PC-3 (cell line): ENCODE measurements at regions not wholly inside any gene's neighbourhood (a gene's known extent, or its start where the extent isn't known, plus 50 kb on each side); places are given as distances from the start of the nearest gene placed in this dataset.
A peak's percentile ranks its signal among the peaks of the same experiment; 100 is the strongest.

Source experiments
- ATAC-seq: fragments of 200-7000 bp; cut with Tn5 transposase; 2 replicates; pipeline ENCODE4 v1.9.1; 2020; ENCODE audit warnings: mild to moderate bottlenecking, moderate library complexity
- BruUV-seq: library from RNA; stranded (reverse); fragments of 400-500 nt; replicated peaks from 2 replicates; lab custom pipeline; 2021; lab: Mats Ljungman, UMichigan
- CTCF ChIA-PET: fragments of 300-600 bp; sonication (Branson Sonifier 250); formaldehyde crosslinking; loops from one replicate; lab custom pipeline; 2022; ENCODE audit warnings: antibody characterized with exemption; lab: Charles Lee
- POLR2A ChIA-PET: fragments of 300-600 bp; sonication (Branson Sonifier 250); formaldehyde crosslinking; loops from one replicate; lab custom pipeline; 2022; ENCODE audit warnings: antibody characterized with exemption; ENCODE audit not compliant: unreplicated experiment; lab: Charles Lee
- DNase-seq: peaks from one replicate; pipeline ENCODE4 v3.0.0-alpha.2; 2015
- H2AFZ ChIP-seq: fragments of 300-600 bp; sonication (generic); 2 replicates; pipeline ENCODE4 v1.6.0; 2016; ENCODE audit warnings: antibody characterized with exemption, low read length
- H3F3A ChIP-seq: fragments of 300-600 bp; sonication (generic); one replicate; pipeline ENCODE4 v1.6.0; 2017; ENCODE audit warnings: antibody characterized with exemption, low read length, control low read depth, mild to moderate bottlenecking; ENCODE audit not compliant: unreplicated experiment
- H3K27ac ChIP-seq: fragments of 300-600 bp; sonication (generic); 2 replicates; pipeline ENCODE4 v1.5.1; 2016; ENCODE audit warnings: mild to moderate bottlenecking, low read length
- H3K27me3 ChIP-seq: fragments of 300-600 bp; sonication (generic); 2 replicates; pipeline ENCODE4 v1.6.1; 2016; ENCODE audit warnings: low read length, mixed read lengths
- H3K36me3 ChIP-seq: fragments of 300-600 bp; sonication (generic); 2 replicates; pipeline ENCODE4 v1.6.1; 2016; ENCODE audit warnings: low read depth, mixed run types, low read length, mixed read lengths
- H3K4me1 ChIP-seq: fragments of 300-600 bp; sonication (generic); 2 replicates; pipeline ENCODE4 v1.5.1; 2016; ENCODE audit warnings: low read length; ENCODE audit not compliant: insufficient read depth
- H3K4me2 ChIP-seq: fragments of 300-600 bp; sonication (generic); 2 replicates; pipeline ENCODE4 v1.6.0; 2016; ENCODE audit warnings: low read length
- H3K4me3 ChIP-seq: fragments of 300-600 bp; sonication (generic); 2 replicates; pipeline ENCODE4 v1.5.1; 2016; ENCODE audit warnings: mild to moderate bottlenecking, low read length, mixed read lengths
- H3K79me2 ChIP-seq: fragments of 300-600 bp; sonication (generic); 2 replicates; pipeline ENCODE4 v1.6.1; 2017; ENCODE audit warnings: low read length, mixed read lengths
- H3K9ac ChIP-seq: fragments of 300-600 bp; sonication (generic); 2 replicates; pipeline ENCODE4 v1.6.0; 2016; ENCODE audit warnings: mild to moderate bottlenecking, low read length
- H3K9me2 ChIP-seq: fragments of 300-600 bp; sonication (generic); replicated peaks from 2 replicates; pipeline ENCODE4 v1.6.1; 2016; ENCODE audit warnings: mixed run types, low read length, mixed read lengths
- H3K9me3 ChIP-seq: fragments of 300-600 bp; sonication (generic); 2 replicates; pipeline ENCODE4 v1.6.1; 2016; ENCODE audit warnings: low read length, mixed read lengths
- H4K20me1 ChIP-seq: fragments of 300-600 bp; sonication (generic); 2 replicates; pipeline ENCODE4 v1.6.1; 2016; ENCODE audit warnings: low read length, mixed read lengths
- CTCF ChIP-seq: fragments of 300-600 bp; sonication (generic); conservative IDR thresholded peaks from 2 replicates; pipeline ENCODE4 v1.5.1; 2017; ENCODE audit warnings: antibody characterized with exemption, low read depth, mild to moderate bottlenecking, low read length
- EZH2 ChIP-seq: fragments of 300-600 bp; sonication (generic); IDR thresholded peaks from one replicate; pipeline ENCODE4 v1.6.1; 2017; ENCODE audit warnings: antibody characterized with exemption, mild to moderate bottlenecking, low read length; ENCODE audit not compliant: unreplicated experiment
- EZH2phosphoT487 ChIP-seq: fragments of 300-600 bp; sonication (generic); IDR thresholded peaks from 2 replicates; pipeline ENCODE4 v1.6.1; 2018; ENCODE audit warnings: mild to moderate bottlenecking, antibody characterized with exemption, low read length, borderline replicate concordance
- intact Hi-C: fragments of 100-400 bp; cut with micrococcal nuclease; formaldehyde crosslinking; loops from 2 replicates; pipeline ENCODE4 v1.9.0; 2023

DNA sequence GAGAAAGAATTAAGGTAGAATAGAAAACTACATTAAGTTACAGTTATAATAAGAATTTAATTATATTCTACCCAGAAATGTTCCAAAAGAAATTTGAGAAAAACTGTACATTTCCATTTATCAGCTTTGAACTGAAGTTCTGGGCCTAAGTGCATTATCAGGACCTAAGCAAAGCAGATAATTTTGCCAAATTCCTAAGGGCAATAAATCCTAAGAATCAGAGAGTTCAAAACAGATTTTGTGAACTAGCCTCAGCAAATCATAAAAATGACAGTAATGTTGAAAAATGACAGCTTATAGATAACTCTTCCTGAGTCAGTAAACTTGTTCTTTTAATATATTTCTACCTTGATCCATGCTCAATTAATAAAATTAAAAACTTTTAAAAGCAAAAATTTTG, 662.1 kb upstream of the CDH9 start:
- H3K9me2 ChIP-seq = 0 out of 2 replicates have a peak, but pooled peaks cover 3% of the 10 kb centered on the region
- no TSS peak for BruUV-seq
- POLR2A ChIA-PET = no interaction called here
- no peak overlapping the region for H2AFZ ChIP-seq
- no peaks in the 10 kb centered on the region for H3K9me3 ChIP-seq
- DNase-seq = no peak
- H3K79me2 ChIP-seq = no peaks in the 10 kb centered on the region
- ATAC-seq = no peak
- no peaks in the 10 kb centered on the region for H4K20me1 ChIP-seq
- H3K27me3 ChIP-seq = no peaks in the 10 kb centered on the region
- no peak overlapping the region for H3K27ac ChIP-seq
- intact Hi-C loops = no loop called here
- no peak overlapping the region for H3K4me3 ChIP-seq
- CTCF ChIA-PET = no interaction called here
- no peaks in the 10 kb centered on the region for H3K36me3 ChIP-seq
- no peaks in the 10 kb centered on the region for H3F3A ChIP-seq
- TF ChIP-seq EZH2 = no peak
- TF ChIP-seq CTCF = no peak
- TF ChIP-seq EZH2phosphoT487 = no peak
- no peaks in the 10 kb centered on the region for H3K4me1 ChIP-seq
- no peak overlapping the region for H3K9ac ChIP-seq
- H3K4me2 ChIP-seq = no peak overlapping the region

DNA sequence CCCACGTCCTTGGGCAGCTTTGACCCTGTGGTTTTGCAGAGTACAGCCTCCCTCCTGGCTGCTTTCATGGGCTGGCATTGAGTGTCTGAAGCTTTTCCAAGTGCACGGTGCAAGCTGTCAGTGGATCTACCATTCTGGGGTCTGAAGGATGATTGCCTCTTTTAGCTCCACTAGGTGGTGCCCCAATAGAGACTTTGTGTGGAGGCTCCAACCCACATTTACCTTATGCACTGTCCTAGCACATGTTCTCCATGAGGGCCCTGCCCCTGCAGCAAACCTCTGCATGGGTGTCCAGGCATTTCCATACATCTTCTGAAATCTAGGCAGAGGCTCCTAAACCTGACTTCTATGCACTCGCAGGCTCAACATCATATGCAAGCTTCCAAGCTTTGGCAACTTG, 644.2 kb upstream of the CDH9 start:
- ATAC-seq (peak; percentile 49; the same call in 1 of the 2 replicates), DNase-seq (peak; percentile 40)
- intact Hi-C loops = loop anchor here (5.0 kb wide), 1 partner anchor 1085 kb away; no protein-coding TSS in a partner anchor
- no peaks in the 10 kb centered on the region for H3K36me3 ChIP-seq
- H3K4me1 ChIP-seq = no peaks in the 10 kb centered on the region
- H3K27me3 ChIP-seq = no peaks in the 10 kb centered on the region
- H4K20me1 ChIP-seq = no peaks in the 10 kb centered on the region
- H2AFZ ChIP-seq = no peak overlapping the region
- H3K27ac ChIP-seq = no peak overlapping the region
- no peak overlapping the region for H3K4me3 ChIP-seq
- BruUV-seq = no TSS peak
- no peaks in the 10 kb centered on the region for H3K79me2 ChIP-seq
- no peaks in the 10 kb centered on the region for H3K9me3 ChIP-seq
- CTCF ChIA-PET = interaction anchor here (0.6 to 1.0 kb wide), 4 partner anchors 40 to 823 kb away, joined by 3 to 4 read pairs (median 3); no protein-coding TSS in a partner anchor
- no peaks in the 10 kb centered on the region for H3F3A ChIP-seq
- no peak for TF ChIP-seq EZH2phosphoT487
- peak; percentile 52 for TF ChIP-seq CTCF
- no peaks in the 10 kb centered on the region for H3K9me2 ChIP-seq
- no peak overlapping the region for H3K4me2 ChIP-seq
- no peak overlapping the region for H3K9ac ChIP-seq
- POLR2A ChIA-PET = no interaction called here

DNA sequence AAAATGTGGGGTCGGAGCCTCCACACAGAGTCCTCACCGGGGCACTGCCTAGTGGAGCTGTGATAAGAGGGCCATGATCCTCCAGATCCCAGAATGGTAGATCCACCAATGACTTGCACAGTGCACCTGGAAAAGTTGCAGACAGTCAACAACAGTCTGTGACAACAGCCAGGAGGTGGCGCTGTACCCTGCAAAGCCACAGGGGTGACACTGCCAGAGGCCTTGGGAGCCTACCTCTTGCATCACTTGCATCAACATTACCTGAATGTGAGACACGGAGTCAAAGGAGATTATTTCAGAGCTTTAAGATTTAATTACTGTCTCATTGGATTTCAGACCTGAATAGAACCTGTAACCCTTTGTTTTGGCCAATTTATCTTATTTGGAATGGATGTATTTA, 614.1 kb upstream of the CDH9 start:
- no peak overlapping the region for H3K27ac ChIP-seq
- no peaks in the 10 kb centered on the region for H3F3A ChIP-seq
- H3K9me3 ChIP-seq = no peaks in the 10 kb centered on the region
- no peak for TF ChIP-seq EZH2phosphoT487
- peak; percentile 53 for TF ChIP-seq CTCF
- no peaks in the 10 kb centered on the region for H4K20me1 ChIP-seq
- ATAC-seq (no peak), DNase-seq (peak; percentile 21)
- H3K9me2 ChIP-seq = no peaks in the 10 kb centered on the region
- ChIA-PET POLR2A (no interaction called here), CTCF (no interaction called here)
- H3K4me2 ChIP-seq = no peak overlapping the region
- H3K79me2 ChIP-seq = no peaks in the 10 kb centered on the region
- H2AFZ ChIP-seq = no peak overlapping the region
- BruUV-seq = no TSS peak
- no peak overlapping the region for H3K9ac ChIP-seq
- H3K27me3 ChIP-seq = no peaks in the 10 kb centered on the region
- no peaks in the 10 kb centered on the region for H3K4me1 ChIP-seq
- no peak overlapping the region for H3K4me3 ChIP-seq
- H3K36me3 ChIP-seq = no peaks in the 10 kb centered on the region
- intact Hi-C loops = no loop called here
